GM12872 (cell line): ENCODE measurements at regions not wholly inside any gene's neighbourhood (a gene's known extent, or its start where the extent isn't known, plus 50 kb on each side); places are given as distances from the start of the nearest gene placed in this dataset.

ENCODE experiments used
- CTCF ChIP-seq: IDR thresholded peaks from 3 replicates; pipeline ENCODE4 v1.5.1; 2011; ENCODE audit warnings: low read depth, mild to moderate bottlenecking, low read length, moderate library complexity; ENCODE audit not compliant: insufficient read depth

- no peak for TF ChIP-seq CTCF
These were observed 162.8 kb upstream of the NFE2L3 start for GRCh38 chr7:25989140-25989705.

GRCh38 chr7:25994433-25994994 is 157.5 kb upstream of the NFE2L3 start:
- TF ChIP-seq CTCF, result no peak

- TF ChIP-seq CTCF, result no peak
These were observed 156.8 kb upstream of the NFE2L3 start for GRCh38 chr7:25995216-25995615.

- TF ChIP-seq CTCF, result 0 out of 3 replicates have a peak, but pooled peaks have one; percentile 28
These were observed 156.0 kb upstream of the NFE2L3 start for GRCh38 chr7:25996006-25996408.

GRCh38 chr7:25998499-25998898 is 153.5 kb upstream of the NFE2L3 start:
- no peak for TF ChIP-seq CTCF

GRCh38 chr7:26000841-26001240 is 151.2 kb upstream of the NFE2L3 start:
- TF ChIP-seq CTCF, result no peak

- TF ChIP-seq CTCF, result no peak
These were observed 150.2 kb upstream of the NFE2L3 start for GRCh38 chr7:26001662-26002244.
